Endodermal cell (in vitro differentiated cells): ENCODE measurements at regions not wholly inside any gene's neighbourhood (a gene's known extent, or its start where the extent isn't known, plus 50 kb on each side); places are given as distances from the start of the nearest gene placed in this dataset.

ENCODE experiments used
- DNase-seq: peaks from one replicate; pipeline ENCODE4 v3.0.0-alpha.2; 2017
- H3K27ac ChIP-seq: 2 replicates; pipeline ENCODE4 v1.5.1; 2013; ENCODE audit warnings: mild to moderate bottlenecking, low read depth, low read length, moderate library complexity
- H3K27me3 ChIP-seq: 2 replicates; pipeline ENCODE4 v1.6.1; 2013; ENCODE audit warnings: mild to moderate bottlenecking, low read length, moderate library complexity; ENCODE audit not compliant: insufficient read depth, control insufficient read depth, poor library complexity, severe bottlenecking
- H3K36me3 ChIP-seq: 2 replicates; pipeline ENCODE4 v1.7.0; 2013; ENCODE audit warnings: mild to moderate bottlenecking, low read length, moderate library complexity; ENCODE audit not compliant: control insufficient read depth, insufficient read depth
- H3K4me1 ChIP-seq: one replicate; pipeline ENCODE4 v1.7.0; 2013; ENCODE audit warnings: low read length; ENCODE audit not compliant: control insufficient read depth, insufficient read depth
- H3K4me3 ChIP-seq: 2 replicates; pipeline ENCODE4 v1.5.1; 2013; ENCODE audit warnings: mild to moderate bottlenecking, low read length, moderate library complexity
- H3K9ac ChIP-seq: 2 replicates; pipeline ENCODE4 v1.6.1; 2013; ENCODE audit warnings: mild to moderate bottlenecking, low read length, moderate library complexity; ENCODE audit not compliant: poor library complexity, severe bottlenecking; ENCODE audit errors: extremely low read depth
- H3K9me3 ChIP-seq: 2 replicates; pipeline ENCODE4 v1.6.1; 2013; ENCODE audit warnings: mild to moderate bottlenecking, low read length, moderate library complexity; ENCODE audit not compliant: control insufficient read depth
- H3K27ac Mint-ChIP-seq: 2 replicates; pipeline ENCODE4 v1.8.0; 2020; ENCODE audit warnings: mixed read lengths
- H3K27me3 Mint-ChIP-seq: 2 replicates; pipeline ENCODE4 v1.8.0; 2021; ENCODE audit warnings: mild to moderate bottlenecking, mixed read lengths; ENCODE audit not compliant: insufficient read depth
- H3K36me3 Mint-ChIP-seq: 2 replicates; pipeline ENCODE4 v1.8.0; 2020; ENCODE audit warnings: low read depth, mixed read lengths
- H3K4me1 Mint-ChIP-seq: 2 replicates; pipeline ENCODE4 v1.8.0; 2020; ENCODE audit warnings: mixed read lengths
- H3K4me3 Mint-ChIP-seq: 2 replicates; pipeline ENCODE4 v1.8.0; 2020; ENCODE audit warnings: mild to moderate bottlenecking, moderate library complexity, mixed read lengths
- H3K9me3 Mint-ChIP-seq: 2 replicates; pipeline ENCODE4 v1.8.0; 2020; ENCODE audit warnings: mild to moderate bottlenecking, mixed read lengths
- WGBS, 2 experiments: methylation state at CpG; one replicate each; pipeline versions ENCODE4 v1.1.5 to v1.1.7; 2013; ENCODE audit warnings: missing lambda C conversion rate in 2 of 2, mixed read lengths in 1 of 2; ENCODE audit not compliant: insufficient coverage in 1 of 2, insufficient read length in 1 of 2; 5-methylcytosine and 5-hydroxymethylcytosine counted together
- TF ChIP-seq, protein P1 (sequence below): fragments of 200-600 bp; sonication (generic); conservative IDR thresholded peaks from 2 replicates; pipeline ENCODE4 v1.5.0; 2021; ENCODE audit warnings: antibody characterized with exemption, mild to moderate bottlenecking

DNA sequence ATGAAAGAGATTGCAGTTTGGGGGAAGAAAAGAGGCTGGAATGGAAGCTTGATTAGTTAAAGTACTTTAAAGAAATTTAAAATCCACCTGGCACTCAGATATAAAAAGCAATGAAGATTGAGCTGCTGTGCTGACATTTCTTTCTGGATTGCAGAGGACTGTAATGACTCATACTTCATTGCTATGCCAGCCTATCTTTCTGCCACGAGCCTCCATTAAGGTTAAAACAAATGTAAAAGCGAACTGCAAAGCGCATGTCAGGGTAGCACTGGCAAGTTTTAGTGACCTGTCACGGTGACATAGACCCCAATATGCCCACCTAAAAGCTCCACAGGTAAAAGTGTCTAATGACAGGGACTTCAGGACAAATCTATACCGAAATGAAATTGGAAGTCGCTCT lies 449.6 kb downstream of the C6orf118 start:
- WGBS, 2 experiments: 84 to 88% methylated on average over 6 of the region's 6 CpGs

DNA sequence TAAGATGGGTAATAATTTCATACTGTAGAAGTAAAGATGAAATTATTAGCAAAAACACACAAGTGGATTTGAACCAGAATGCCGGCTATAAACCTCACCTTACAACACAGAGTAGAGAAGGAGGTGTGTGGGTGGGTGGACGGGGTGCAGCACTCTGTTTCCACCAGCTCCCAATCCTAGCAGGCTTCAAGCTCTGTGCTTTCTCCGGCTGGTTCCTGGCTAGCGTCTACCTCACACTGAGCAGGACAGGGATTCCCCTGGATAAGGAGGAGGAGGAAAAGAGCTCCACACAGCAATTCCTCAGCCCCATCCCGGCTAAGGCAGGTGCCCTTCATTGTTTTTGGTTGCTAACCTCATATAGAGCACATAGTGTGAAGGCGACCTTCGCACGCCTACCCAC lies 453.3 kb downstream of the C6orf118 start:
- H3K9ac ChIP-seq: no peak overlapping the region
- no peaks in the 10 kb centered on the region for H3K4me1 Mint-ChIP-seq
- TF ChIP-seq, protein P1, sequence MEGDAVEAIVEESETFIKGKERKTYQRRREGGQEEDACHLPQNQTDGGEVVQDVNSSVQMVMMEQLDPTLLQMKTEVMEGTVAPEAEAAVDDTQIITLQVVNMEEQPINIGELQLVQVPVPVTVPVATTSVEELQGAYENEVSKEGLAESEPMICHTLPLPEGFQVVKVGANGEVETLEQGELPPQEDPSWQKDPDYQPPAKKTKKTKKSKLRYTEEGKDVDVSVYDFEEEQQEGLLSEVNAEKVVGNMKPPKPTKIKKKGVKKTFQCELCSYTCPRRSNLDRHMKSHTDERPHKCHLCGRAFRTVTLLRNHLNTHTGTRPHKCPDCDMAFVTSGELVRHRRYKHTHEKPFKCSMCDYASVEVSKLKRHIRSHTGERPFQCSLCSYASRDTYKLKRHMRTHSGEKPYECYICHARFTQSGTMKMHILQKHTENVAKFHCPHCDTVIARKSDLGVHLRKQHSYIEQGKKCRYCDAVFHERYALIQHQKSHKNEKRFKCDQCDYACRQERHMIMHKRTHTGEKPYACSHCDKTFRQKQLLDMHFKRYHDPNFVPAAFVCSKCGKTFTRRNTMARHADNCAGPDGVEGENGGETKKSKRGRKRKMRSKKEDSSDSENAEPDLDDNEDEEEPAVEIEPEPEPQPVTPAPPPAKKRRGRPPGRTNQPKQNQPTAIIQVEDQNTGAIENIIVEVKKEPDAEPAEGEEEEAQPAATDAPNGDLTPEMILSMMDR: no peak
- H3K9me3 Mint-ChIP-seq: no peaks in the 10 kb centered on the region
- no peak overlapping the region for H3K4me3 ChIP-seq
- 91 to 100% methylated on average over 3 to 5 of the region's 8 CpGs for WGBS, 2 experiments
- H3K4me1 ChIP-seq: no peaks in the 10 kb centered on the region
- no peaks in the 10 kb centered on the region for H3K36me3 ChIP-seq
- DNase-seq: no peak
- no peak overlapping the region for H3K27ac ChIP-seq
- no peak overlapping the region for H3K4me3 Mint-ChIP-seq
- H3K27me3 ChIP-seq: no peaks in the 10 kb centered on the region
- H3K27ac Mint-ChIP-seq: no peak overlapping the region
- no peaks in the 10 kb centered on the region for H3K9me3 ChIP-seq
- H3K36me3 Mint-ChIP-seq: no peaks in the 10 kb centered on the region
- no peaks in the 10 kb centered on the region for H3K27me3 Mint-ChIP-seq

More for the DNA sequence above, 449.6 kb downstream of the C6orf118 start:
- H3K27me3 Mint-ChIP-seq: no peaks in the 10 kb centered on the region
- no peaks in the 10 kb centered on the region for H3K4me1 Mint-ChIP-seq
- H3K27ac Mint-ChIP-seq: no peak overlapping the region
- Histone ChIP-seq H3K9me3 (no peaks in the 10 kb centered on the region), H3K27ac (no peak overlapping the region), H3K4me1 (no peaks in the 10 kb centered on the region), H3K9ac (no peak overlapping the region), H3K4me3 (no peak overlapping the region), H3K36me3 (no peaks in the 10 kb centered on the region), H3K27me3 (no peaks in the 10 kb centered on the region)
- DNase-seq: no peak
- H3K36me3 Mint-ChIP-seq: no peaks in the 10 kb centered on the region
- TF ChIP-seq, protein P1: no peak
- H3K9me3 Mint-ChIP-seq: no peaks in the 10 kb centered on the region
- no peak overlapping the region for H3K4me3 Mint-ChIP-seq

DNA sequence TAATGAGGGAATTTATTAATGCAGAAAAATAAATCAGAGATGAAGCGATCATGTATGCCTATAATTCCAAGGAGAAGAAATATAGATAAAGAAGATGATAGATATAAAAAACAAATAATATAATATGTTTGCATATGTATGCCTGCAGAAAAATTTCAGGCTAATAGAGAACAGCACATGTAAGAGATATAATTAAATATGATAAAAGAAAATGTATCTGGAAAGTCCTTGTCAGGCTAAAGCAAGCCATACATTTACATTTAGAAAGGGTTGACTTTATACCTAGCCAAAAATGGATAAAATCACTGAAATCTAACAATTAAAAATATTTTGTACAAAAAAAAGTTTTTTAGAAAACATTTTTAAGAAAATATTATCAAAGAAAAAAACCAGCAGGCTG lies 454.1 kb downstream of the C6orf118 start:
- Histone ChIP-seq H3K27me3 (no peaks in the 10 kb centered on the region), H3K4me3 (no peak overlapping the region), H3K4me1 (no peaks in the 10 kb centered on the region), H3K9me3 (no peaks in the 10 kb centered on the region), H3K36me3 (no peaks in the 10 kb centered on the region), H3K27ac (no peak overlapping the region), H3K9ac (no peak overlapping the region)
- DNase-seq: no peak
- Mint-ChIP-seq H3K4me3 (no peak overlapping the region), H3K27ac (no peak overlapping the region), H3K27me3 (no peaks in the 10 kb centered on the region), H3K4me1 (no peaks in the 10 kb centered on the region), H3K36me3 (no peaks in the 10 kb centered on the region), H3K9me3 (no peaks in the 10 kb centered on the region)
- WGBS, 2 experiments: 100% methylated on average over 1 of the region's 1 CpG; no CpG with 5 or more reads in 1 of the 2 experiments
- TF ChIP-seq, protein P1: no peak
